Coronary artery (tissue), 2 donors: ENCODE measurements at regions not wholly inside any gene's neighbourhood (a gene's known extent, or its start where the extent isn't known, plus 50 kb on each side); places are given as distances from the start of the nearest gene placed in this dataset.

Experiments
- DNase-seq: peaks from one replicate; pipeline ENCODE4 v3.0.0-alpha.2; 2017; ENCODE audit warnings: low spot score
- H3K27ac ChIP-seq, 2 donors: fragments of 200-600 bp; sonication (generic); one replicate each; pipeline ENCODE4 v1.5.1; 2016 to 2019
- H3K4me3 ChIP-seq: fragments of 200-600 bp; sonication (generic); 2 replicates; pipeline ENCODE4 v1.5.1; 2016; ENCODE audit warnings: mild to moderate bottlenecking, moderate library complexity
- CTCF ChIP-seq: fragments of 200-600 bp; sonication (generic); IDR thresholded peaks from one replicate; pipeline ENCODE4 v1.5.1; 2019; ENCODE audit warnings: antibody characterized with exemption

- H3K27ac ChIP-seq = no peak overlapping the region
- H3K4me3 ChIP-seq = no peak overlapping the region
- DNase-seq = no peak
- TF ChIP-seq CTCF = no peak
Measured at GRCh38 chr10:129343141-129343540, 123.9 kb upstream of the MGMT start.

- H3K4me3 ChIP-seq = no peak overlapping the region
- DNase-seq = no peak
- no peak for TF ChIP-seq CTCF
- H3K27ac ChIP-seq = no peak overlapping the region
Measured at GRCh38 chr10:129344103-129344502, 122.9 kb upstream of the MGMT start.

- H3K4me3 ChIP-seq = no peak overlapping the region
- TF ChIP-seq CTCF = no peak
- no peak for DNase-seq
- H3K27ac ChIP-seq = no peak overlapping the region
Measured at GRCh38 chr10:129344731-129345355, 122.2 kb upstream of the MGMT start.

GRCh38 chr10:129345763-129346162 is 121.3 kb upstream of the MGMT start:
- H3K27ac ChIP-seq = no peak overlapping the region
- TF ChIP-seq CTCF = no peak
- H3K4me3 ChIP-seq = no peak overlapping the region
- no peak for DNase-seq

GRCh38 chr10:129350690-129351089 is 116.4 kb upstream of the MGMT start:
- Histone ChIP-seq H3K4me3 (no peak overlapping the region), H3K27ac (no peak overlapping the region)
- no peak for TF ChIP-seq CTCF
- DNase-seq = no peak

GRCh38 chr10:129353101-129353500 is 113.9 kb upstream of the MGMT start:
- no peak for DNase-seq
- no peak for TF ChIP-seq CTCF
- Histone ChIP-seq H3K4me3 (no peak overlapping the region), H3K27ac (no peak overlapping the region)

GRCh38 chr10:129360046-129360445 is 107.0 kb upstream of the MGMT start:
- no peak overlapping the region for H3K4me3 ChIP-seq
- H3K27ac ChIP-seq = no peak overlapping the region
- no peak for TF ChIP-seq CTCF
- no peak for DNase-seq
